Adrenal gland (tissue), 9 donors: ENCODE measurements at regions not wholly inside any gene's neighbourhood (a gene's known extent, or its start where the extent isn't known, plus 50 kb on each side); places are given as distances from the start of the nearest gene placed in this dataset.

Source experiments
- DNase-seq, 7 donors: peaks; one replicate each; pipeline ENCODE4 v3.0.0-alpha.2; 2019 to 2020
- H3K27ac ChIP-seq, 5 donors: fragments of 200-600 bp; sonication (generic) in 4 of 5; 1 replicate in 3 of 5; 2 replicates in 2 of 5; pipeline versions ENCODE4 v1.5.1 to v1.8.0; 2016 to 2020; ENCODE audit warnings: mild to moderate bottlenecking in 1 of 5
- H3K27me3 ChIP-seq: fragments of 200-600 bp; 2 replicates; pipeline ENCODE4 v1.8.0; 2021
- H3K36me3 ChIP-seq, 2 donors: fragments of 200-600 bp; replicated peaks in 1 of 2; 1 replicate in 1 of 2; 2 replicates in 1 of 2; pipeline versions ENCODE4 v1.5.1 to v1.8.0; 2018 to 2022
- H3K4me1 ChIP-seq, 2 donors: fragments of 200-600 bp; replicated peaks in 1 of 2; 1 replicate in 1 of 2; 2 replicates in 1 of 2; pipeline versions ENCODE4 v1.5.1 to v1.8.0; 2018 to 2021
- H3K4me3 ChIP-seq, 4 donors: fragments of 200-600 bp; sonication (generic) in 3 of 4; one replicate each; pipeline ENCODE4 v1.5.1; 2016 to 2018
- H3K9me3 ChIP-seq, 3 donors: fragments of 200-600 bp; sonication (generic) in 1 of 3; replicated peaks in 1 of 3; 1 replicate in 2 of 3; 2 replicates in 1 of 3; pipeline versions ENCODE4 v1.5.1 to v1.8.0; 2016 to 2021
- CTCF ChIP-seq, 6 experiments: fragments of 450-650 bp in 4 of 6; fragments of 200-600 bp in 2 of 6; sonication (generic) in 1 of 6; IDR thresholded peaks; 1 replicate in 5 of 6; 2 replicates in 1 of 6; pipeline versions ENCODE4 v1.5.1 to v1.8.0; 2016 to 2021; ENCODE audit warnings: antibody characterized with exemption in 6 of 6, mild to moderate bottlenecking in 2 of 6, moderate library complexity in 1 of 6
- POLR2A ChIP-seq, 2 donors: fragments of 450-650 bp; IDR thresholded peaks; one replicate each; pipeline ENCODE4 v1.6.1; 2017; ENCODE audit warnings: antibody characterized with exemption in 2 of 2, mild to moderate bottlenecking in 2 of 2, moderate library complexity in 1 of 2
- WGBS, 4 donors: extraction: QIAGEN DNeasy Blood & Tissue Kit in 2 of 4; methylation state at CpG; one replicate each; pipeline versions ENCODE4 v1.1.5 to v1.1.7; 2013 to 2017; 5-methylcytosine and 5-hydroxymethylcytosine counted together
- intact Hi-C, 2 donors: fragments of 100-400 bp; cut with DNase I; formaldehyde crosslinking; loops; one replicate each; pipeline versions ENCODE4 v1.14.1 to v1.15.0; 2022 to 2023
- donor health status: healthy with polysubstance abuse.
- donor health status: Bipolar disorder and iron deficiency.
- donor health status: DM: yes; HTN: yes; CAD: no.
- donor health status: DM: no; HTN: no; CAD: no.
- donor health status: DM: no; HTN: no; CAD: no.

GRCh38 chr12:91913124-91913523 lies 232.5 kb downstream of the BTG1 start:
- Histone ChIP-seq H3K27me3 (no peaks in the 10 kb centered on the region), H3K27ac (no peak overlapping the region), H3K36me3 (no peaks in the 10 kb centered on the region), H3K9me3 (no peaks in the 10 kb centered on the region), H3K4me3 (no peak overlapping the region), H3K4me1 (no peaks in the 10 kb centered on the region)
- no peak for DNase-seq
- intact Hi-C loops, result no loop called here
- TF ChIP-seq POLR2A (IDR thresholded peaks at IDR 0.05) (no peak), CTCF (IDR thresholded peaks at IDR 0.05) (no peak)

- DNase-seq, result no peak
These were observed 233.5 kb downstream of the BTG1 start for GRCh38 chr12:91912178-91912577.

GRCh38 chr12:91910871-91911388 lies 234.7 kb downstream of the BTG1 start:
- no peak overlapping the region for H3K4me3 ChIP-seq
- intact Hi-C loops, result no loop called here
- H3K4me1 ChIP-seq, result no peaks in the 10 kb centered on the region
- no peak for DNase-seq
- WGBS, 4 donors, result 56 to 75% (median 56%) methylated on average over 1 of the region's 1 CpG
- H3K9me3 ChIP-seq, result no peaks in the 10 kb centered on the region
- TF ChIP-seq POLR2A (IDR thresholded peaks at IDR 0.05) (no peak), CTCF (IDR thresholded peaks at IDR 0.05) (no peak)
- no peak overlapping the region for H3K27ac ChIP-seq
- H3K36me3 ChIP-seq, result no peaks in the 10 kb centered on the region
- no peaks in the 10 kb centered on the region for H3K27me3 ChIP-seq

More at GRCh38 chr12:91912178-91912577, 233.5 kb downstream of the BTG1 start:
- no peak overlapping the region for H3K4me3 ChIP-seq
- TF ChIP-seq POLR2A (IDR thresholded peaks at IDR 0.05) (no peak), CTCF (IDR thresholded peaks at IDR 0.05) (no peak)
- WGBS, 4 donors, result 93 to 100% (median 95%) methylated on average over 1 of the region's 1 CpG
- no peaks in the 10 kb centered on the region for H3K27me3 ChIP-seq
- no peaks in the 10 kb centered on the region for H3K36me3 ChIP-seq
- no peaks in the 10 kb centered on the region for H3K9me3 ChIP-seq
- intact Hi-C loops, result no loop called here
- H3K4me1 ChIP-seq, result no peaks in the 10 kb centered on the region
- H3K27ac ChIP-seq, result no peak overlapping the region

- Histone ChIP-seq H3K9me3 (no peaks in the 10 kb centered on the region), H3K36me3 (no peaks in the 10 kb centered on the region), H3K4me3 (no peak overlapping the region), H3K27me3 (no peaks in the 10 kb centered on the region), H3K4me1 (no peaks in the 10 kb centered on the region), H3K27ac (no peak overlapping the region)
- intact Hi-C loops, result no loop called here
- DNase-seq, result no peak
- TF ChIP-seq CTCF (IDR thresholded peaks at IDR 0.05), result no peak
- TF ChIP-seq POLR2A (IDR thresholded peaks at IDR 0.05), result no peak
These were observed 242.6 kb downstream of the BTG1 start for GRCh38 chr12:91902860-91903683.
